Smooth muscle cell (in vitro differentiated cells): ENCODE measurements at regions not wholly inside any gene's neighbourhood (a gene's known extent, or its start where the extent isn't known, plus 50 kb on each side); places are given as distances from the start of the nearest gene placed in this dataset.
"Not testable (repeated sequence)": the region's sequence is repeated elsewhere in the genome, so short reads cannot be mapped to it uniquely, and the experiment has no call there.

Source experiments
- DNase-seq: peaks from one replicate; lab custom pipeline; 2025; ENCODE audit not compliant: unreplicated experiment; lab: John Stamatoyannopoulos, UW
- H2AFZ ChIP-seq: fragments of 200-600 bp; sonication (generic); 2 replicates; pipeline ENCODE4 v1.6.0; 2016; ENCODE audit warnings: antibody characterized with exemption, low read depth, mild to moderate bottlenecking
- H3F3A ChIP-seq: fragments of 200-600 bp; sonication (generic); 2 replicates; pipeline ENCODE4 v1.6.0; 2017; ENCODE audit warnings: antibody characterized with exemption, low read depth
- H3K27ac ChIP-seq: fragments of 200-600 bp; sonication (generic); 2 replicates; pipeline ENCODE4 v1.5.1; 2016; ENCODE audit warnings: low read depth, mild to moderate bottlenecking
- H3K27me3 ChIP-seq: fragments of 200-600 bp; sonication (generic); 2 replicates; pipeline ENCODE4 v1.6.1; 2016; ENCODE audit warnings: low read depth, mild to moderate bottlenecking
- H3K36me3 ChIP-seq: fragments of 200-600 bp; sonication (generic); 2 replicates; pipeline ENCODE4 v1.5.1; 2016; ENCODE audit warnings: low read depth
- H3K4me1 ChIP-seq: fragments of 200-600 bp; sonication (generic); 2 replicates; pipeline ENCODE4 v1.5.1; 2016; ENCODE audit warnings: low read depth
- H3K4me2 ChIP-seq: fragments of 200-600 bp; sonication (generic); 2 replicates; pipeline ENCODE4 v1.6.0; 2016; ENCODE audit warnings: mild to moderate bottlenecking
- H3K4me3 ChIP-seq: fragments of 200-600 bp; sonication (generic); 2 replicates; pipeline ENCODE4 v1.5.1; 2016; ENCODE audit warnings: mild to moderate bottlenecking
- H3K79me2 ChIP-seq: fragments of 200-600 bp; sonication (generic); 2 replicates; pipeline ENCODE4 v1.6.0; 2016; ENCODE audit warnings: low read depth, mild to moderate bottlenecking
- H3K9ac ChIP-seq: fragments of 200-600 bp; sonication (generic); 2 replicates; pipeline ENCODE4 v1.6.0; 2016; ENCODE audit warnings: low read depth
- H3K9me3 ChIP-seq: fragments of 200-600 bp; sonication (generic); replicated peaks from 2 replicates; pipeline ENCODE4 v1.5.1; 2016; ENCODE audit warnings: low read depth
- H4K20me1 ChIP-seq: fragments of 200-600 bp; sonication (generic); 2 replicates; pipeline ENCODE4 v1.6.0; 2016; ENCODE audit warnings: low read depth
- WGBS: methylation state at CpG from one replicate; pipeline ENCODE4 v1.1.7; 2016; ENCODE audit warnings: low lambda C conversion rate; 5-methylcytosine and 5-hydroxymethylcytosine counted together
- TF ChIP-seq, protein P1 (sequence below): fragments of 200-600 bp; sonication (generic); IDR thresholded peaks from 2 replicates; pipeline ENCODE4 v1.5.1; 2017; ENCODE audit warnings: borderline replicate concordance, mild to moderate bottlenecking, antibody characterized with exemption; ENCODE audit not compliant: insufficient read depth, poor library complexity, severe bottlenecking

DNA sequence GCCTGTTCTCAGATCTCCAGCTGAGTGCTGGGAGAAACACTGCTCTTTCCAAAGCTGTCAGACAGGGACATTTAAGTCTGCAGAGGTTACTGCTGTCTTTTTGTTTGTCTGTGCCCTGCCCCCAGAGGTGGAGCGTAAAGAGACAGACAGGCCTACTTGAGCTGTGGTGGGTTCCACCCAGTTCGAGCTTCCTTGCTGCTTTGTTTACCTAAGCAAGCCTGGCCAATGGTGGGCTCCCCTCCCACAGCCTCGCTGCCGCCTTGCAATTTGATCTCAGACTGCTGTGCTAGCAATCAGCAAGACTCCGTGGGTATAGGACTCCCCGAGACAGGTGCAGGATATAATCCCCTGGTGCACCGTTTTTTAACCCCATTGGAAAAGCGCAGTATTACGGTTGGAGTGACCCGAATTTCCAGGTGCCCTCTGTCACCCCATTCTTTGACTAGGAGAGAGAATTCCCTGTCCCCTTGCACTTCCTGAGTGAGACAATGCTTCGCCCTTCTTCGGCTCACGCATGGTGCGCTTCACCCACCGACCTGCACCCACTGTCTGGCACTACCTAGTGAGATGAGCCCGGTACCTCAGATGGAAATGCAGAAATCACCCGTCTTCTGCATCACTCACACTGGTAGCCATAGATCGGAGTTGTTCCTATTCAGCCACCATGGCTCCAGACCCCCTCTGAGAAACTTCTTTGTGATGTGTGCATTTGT is 650.3 kb upstream of the ALG10B start:
- Histone ChIP-seq H3K36me3 (no peaks in the 10 kb centered on the region), H3K4me2 (no peak overlapping the region), H3K79me2 (no peaks in the 10 kb centered on the region), H3K9me3 (peaks cover 15% of the 10 kb centered on the region), H3F3A (no peaks in the 10 kb centered on the region), H3K4me1 (no peaks in the 10 kb centered on the region), H3K27me3 (no peaks in the 10 kb centered on the region), H3K9ac (no peak overlapping the region), H3K4me3 (no peak overlapping the region), H3K27ac (no peak overlapping the region), H2AFZ (no peak overlapping the region), H4K20me1 (no peaks in the 10 kb centered on the region)
- WGBS, result 76% methylated on average over 18 of the region's 18 CpGs
- DNase-seq, result peak; percentile 0
- TF ChIP-seq, protein P1, sequence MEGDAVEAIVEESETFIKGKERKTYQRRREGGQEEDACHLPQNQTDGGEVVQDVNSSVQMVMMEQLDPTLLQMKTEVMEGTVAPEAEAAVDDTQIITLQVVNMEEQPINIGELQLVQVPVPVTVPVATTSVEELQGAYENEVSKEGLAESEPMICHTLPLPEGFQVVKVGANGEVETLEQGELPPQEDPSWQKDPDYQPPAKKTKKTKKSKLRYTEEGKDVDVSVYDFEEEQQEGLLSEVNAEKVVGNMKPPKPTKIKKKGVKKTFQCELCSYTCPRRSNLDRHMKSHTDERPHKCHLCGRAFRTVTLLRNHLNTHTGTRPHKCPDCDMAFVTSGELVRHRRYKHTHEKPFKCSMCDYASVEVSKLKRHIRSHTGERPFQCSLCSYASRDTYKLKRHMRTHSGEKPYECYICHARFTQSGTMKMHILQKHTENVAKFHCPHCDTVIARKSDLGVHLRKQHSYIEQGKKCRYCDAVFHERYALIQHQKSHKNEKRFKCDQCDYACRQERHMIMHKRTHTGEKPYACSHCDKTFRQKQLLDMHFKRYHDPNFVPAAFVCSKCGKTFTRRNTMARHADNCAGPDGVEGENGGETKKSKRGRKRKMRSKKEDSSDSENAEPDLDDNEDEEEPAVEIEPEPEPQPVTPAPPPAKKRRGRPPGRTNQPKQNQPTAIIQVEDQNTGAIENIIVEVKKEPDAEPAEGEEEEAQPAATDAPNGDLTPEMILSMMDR, result no peak

DNA sequence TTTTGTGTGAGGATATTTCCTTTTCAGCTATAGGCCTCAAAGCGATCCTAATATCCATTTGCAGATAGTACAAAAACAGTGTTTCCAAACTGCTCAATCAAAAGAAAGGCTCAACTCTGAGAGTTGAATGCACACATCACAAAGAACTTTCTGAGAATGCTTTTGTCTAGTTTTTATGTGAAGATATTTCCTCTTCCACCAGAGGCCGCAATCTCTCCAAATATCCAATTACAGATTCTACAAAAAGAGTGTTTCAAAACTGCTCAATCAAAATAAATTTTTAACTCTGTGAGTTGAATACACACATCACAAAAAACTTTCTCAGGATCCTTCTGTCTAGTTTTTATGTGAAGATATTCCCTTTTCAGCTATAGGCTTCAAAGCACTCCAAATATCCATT is 648.0 kb upstream of the ALG10B start:
- peaks cover 18% of the 10 kb centered on the region for H3K9me3 ChIP-seq
- H3K4me2 ChIP-seq, H3K4me3 ChIP-seq, H3K9ac ChIP-seq, H3K4me1 ChIP-seq, H2AFZ ChIP-seq, H3K27me3 ChIP-seq, H4K20me1 ChIP-seq, H3K27ac ChIP-seq, DNase-seq, H3K79me2 ChIP-seq, H3K36me3 ChIP-seq, H3F3A ChIP-seq: not testable (repeated sequence)
- 92% methylated on average over 2 of the region's 2 CpGs for WGBS

DNA sequence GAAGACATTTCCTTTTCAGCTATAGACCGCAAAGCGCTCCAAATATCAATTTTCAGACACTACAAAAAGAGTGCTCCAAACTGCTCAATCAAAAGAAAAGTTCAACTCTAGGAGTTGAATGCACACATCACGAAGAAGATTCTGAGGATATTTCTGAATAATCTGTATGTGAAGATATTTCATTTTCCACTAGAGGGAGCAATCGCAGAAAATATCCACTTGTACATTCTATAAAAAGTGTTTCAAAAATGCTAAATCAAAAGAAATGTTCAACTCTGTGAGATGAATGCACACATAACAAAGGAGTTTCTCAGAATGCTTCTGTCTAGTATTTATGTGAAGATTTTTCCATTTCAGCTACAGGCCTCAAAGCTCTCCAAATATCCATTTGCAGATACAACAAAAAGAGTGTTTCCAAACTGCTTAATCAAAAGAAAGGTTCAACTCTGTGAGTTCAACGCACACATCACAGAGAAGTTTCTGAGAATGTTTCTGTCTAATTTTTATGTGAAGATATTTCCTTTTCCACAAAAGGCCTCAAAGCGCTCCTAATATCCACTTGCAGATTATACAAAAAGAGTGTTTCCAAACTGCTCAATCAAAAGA is 643.8 kb upstream of the ALG10B start:
- no peak for DNase-seq
- no peak overlapping the region for H3K4me3 ChIP-seq
- WGBS, result 69% methylated on average over 6 of the region's 6 CpGs
- no peaks in the 10 kb centered on the region for H3K4me1 ChIP-seq
- TF ChIP-seq, protein P1, result no peak
- no peaks in the 10 kb centered on the region for H3K79me2 ChIP-seq
- H3K27ac ChIP-seq, result no peak overlapping the region
- H3K36me3 ChIP-seq, result no peaks in the 10 kb centered on the region
- H3K27me3 ChIP-seq, result no peaks in the 10 kb centered on the region
- H2AFZ ChIP-seq, result no peak overlapping the region
- H3F3A ChIP-seq, result no peaks in the 10 kb centered on the region
- H3K9ac ChIP-seq, result no peak overlapping the region
- H4K20me1 ChIP-seq, result no peaks in the 10 kb centered on the region
- peaks cover 17% of the 10 kb centered on the region for H3K9me3 ChIP-seq
- H3K4me2 ChIP-seq, result no peak overlapping the region

DNA sequence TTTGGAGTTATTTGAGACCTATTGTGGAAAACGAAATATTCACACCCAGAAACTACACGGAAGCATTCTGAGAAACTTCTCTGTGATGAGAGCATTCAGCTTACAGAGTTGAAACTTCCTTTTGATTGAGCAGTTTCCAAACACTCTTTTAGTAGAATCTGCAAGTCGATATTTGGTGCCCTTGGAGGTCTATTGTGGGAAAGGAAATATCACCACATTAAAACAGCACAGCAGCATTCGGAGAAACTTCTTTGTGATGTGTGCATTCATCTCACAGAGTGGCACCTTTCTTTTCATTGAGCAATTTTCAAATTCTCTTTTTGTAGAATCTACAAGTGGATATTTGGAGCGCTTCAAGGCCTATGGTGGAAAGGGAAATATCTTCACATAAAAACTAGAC is 595.7 kb upstream of the ALG10B start:
- Histone ChIP-seq H3K79me2 (no peaks in the 10 kb centered on the region), H3K4me3 (no peak overlapping the region), H3K9ac (no peak overlapping the region), H3K27me3 (no peaks in the 10 kb centered on the region), H3K4me2 (no peak overlapping the region), H3F3A (no peaks in the 10 kb centered on the region), H4K20me1 (no peaks in the 10 kb centered on the region), H3K27ac (no peak overlapping the region), H2AFZ (no peak overlapping the region), H3K36me3 (no peaks in the 10 kb centered on the region), H3K9me3 (peaks cover 12% of the 10 kb centered on the region), H3K4me1 (no peaks in the 10 kb centered on the region)
- WGBS, result 79% methylated on average over 5 of the region's 5 CpGs
- DNase-seq, result no peak
- TF ChIP-seq, protein P1, result no peak
